ENCODE measurements at regions not wholly inside any gene's neighbourhood (a gene's known extent, or its start where the extent isn't known, plus 50 kb on each side); places are given as distances from the start of the nearest gene placed in this dataset.

- DNase-seq, result no peak
- no peak for TF ChIP-seq CTCF (IDR thresholded peaks at IDR 0.05)
- ATAC-seq, result no peak
- intact Hi-C loops (cut with DNase I, micrococcal nuclease), result no loop called here
- Histone ChIP-seq H3K4me3 (no peak overlapping the region), H3K4me1 (ENCODE audit: low read depth) (no peaks in the 10 kb centered on the region), H3K9me3 (no peaks in the 10 kb centered on the region), H3K36me3 (ENCODE audit: low read depth) (no peaks in the 10 kb centered on the region)
Measured at GRCh38 chr1:191963781-191964455, 194.3 kb upstream of the RGS18 start.

GRCh38 chr1:191969290-191969689, 189.0 kb upstream of the RGS18 start:
- Histone ChIP-seq H3K4me1 (ENCODE audit: low read depth) (no peaks in the 10 kb centered on the region), H3K4me3 (no peak overlapping the region), H3K9me3 (no peaks in the 10 kb centered on the region), H3K36me3 (ENCODE audit: low read depth) (no peaks in the 10 kb centered on the region)
- TF ChIP-seq CTCF (IDR thresholded peaks at IDR 0.05), result no peak
- no peak for ATAC-seq
- intact Hi-C loops (cut with DNase I, micrococcal nuclease), result no loop called here
- DNase-seq, result no peak

DNA sequence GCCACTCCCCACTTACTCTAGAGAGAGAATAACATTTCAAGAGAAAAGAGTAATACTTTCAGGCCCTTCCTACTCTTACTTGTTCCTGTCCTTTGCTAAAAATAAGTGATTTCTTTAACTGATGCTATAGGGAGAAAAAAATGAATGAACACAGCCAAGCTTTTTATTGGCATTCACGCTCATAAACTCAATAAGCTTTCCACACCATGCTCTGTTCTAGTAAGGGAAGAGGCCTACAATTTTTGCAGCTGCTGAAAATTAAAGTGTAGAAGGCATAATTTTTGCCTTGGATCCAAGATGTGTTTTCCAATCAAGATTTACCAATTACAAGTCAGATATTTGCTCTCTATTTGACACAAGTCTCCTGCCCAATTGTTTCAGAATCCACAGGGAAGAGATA, 188.1 kb upstream of the RGS18 start:
- no peaks in the 10 kb centered on the region for H3K36me3 ChIP-seq (ENCODE audit: low read depth)
- no peak for ATAC-seq
- H3K4me1 ChIP-seq (ENCODE audit: low read depth), result no peaks in the 10 kb centered on the region
- intact Hi-C loops (cut with DNase I, micrococcal nuclease), result no loop called here
- no peaks in the 10 kb centered on the region for H3K9me3 ChIP-seq
- no peak for TF ChIP-seq CTCF (IDR thresholded peaks at IDR 0.05)
- H3K4me3 ChIP-seq, result no peak overlapping the region
- no peak for DNase-seq

- DNase-seq (no peak), ATAC-seq (no peak)
- Histone ChIP-seq H3K36me3 (ENCODE audit: low read depth) (no peaks in the 10 kb centered on the region), H3K9me3 (no peaks in the 10 kb centered on the region), H3K4me1 (ENCODE audit: low read depth) (no peaks in the 10 kb centered on the region), H3K4me3 (no peak overlapping the region)
- no peak for TF ChIP-seq CTCF (IDR thresholded peaks at IDR 0.05)
- intact Hi-C loops (cut with DNase I, micrococcal nuclease), result no loop called here
Measured at GRCh38 chr1:191971447-191971846, 186.8 kb upstream of the RGS18 start.

DNA sequence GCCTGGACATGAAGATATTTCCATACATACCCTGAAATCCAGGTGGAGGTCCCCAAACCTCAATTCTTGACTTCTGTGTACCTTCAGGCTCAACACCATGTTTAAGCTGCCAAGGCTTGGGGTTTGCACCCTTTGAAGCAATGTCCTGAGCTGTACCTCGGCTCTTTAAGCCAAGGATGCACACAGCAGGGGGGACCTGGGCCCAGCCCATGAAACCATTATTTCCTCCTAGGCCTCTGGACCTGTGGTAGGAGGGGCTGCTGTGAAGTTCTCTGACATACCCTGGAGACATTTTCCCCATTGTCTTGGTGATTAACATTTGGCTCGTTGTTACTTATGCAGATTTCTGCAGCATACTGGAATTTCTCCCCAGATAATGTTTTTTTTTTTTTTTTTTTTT, 184.3 kb upstream of the RGS18 start:
- no peak for TF ChIP-seq CTCF (IDR thresholded peaks at IDR 0.05)
- no peak for ATAC-seq
- intact Hi-C loops (cut with DNase I, micrococcal nuclease), result no loop called here
- no peak for DNase-seq
- Histone ChIP-seq H3K4me3 (no peak overlapping the region), H3K36me3 (ENCODE audit: low read depth) (no peaks in the 10 kb centered on the region), H3K4me1 (ENCODE audit: low read depth) (no peaks in the 10 kb centered on the region), H3K9me3 (no peaks in the 10 kb centered on the region)
